ENCODE measurements at regions not wholly inside any gene's neighbourhood (a gene's known extent, or its start where the extent isn't known, plus 50 kb on each side); places are given as distances from the start of the nearest gene placed in this dataset.

DNA sequence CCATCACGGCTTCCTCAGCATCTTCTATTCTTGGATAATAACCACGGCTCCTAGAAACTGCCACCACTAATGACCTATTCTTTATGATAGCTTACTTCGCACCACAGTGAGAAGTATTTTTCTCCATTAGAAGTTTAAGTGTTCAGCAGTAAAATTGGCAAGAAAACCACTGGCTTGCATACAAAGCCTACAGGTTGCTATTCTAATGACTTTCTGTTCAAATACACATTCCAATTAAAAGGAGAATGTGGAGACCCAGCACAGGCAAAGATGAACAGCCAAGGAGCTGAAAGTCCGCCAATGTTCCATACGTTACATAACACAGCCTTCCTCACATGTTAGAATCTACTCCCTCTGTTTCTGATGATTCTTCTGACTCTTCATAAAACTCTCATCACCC, 875.0 kb upstream of the PRKX start:
- TF ChIP-seq, protein P1, sequence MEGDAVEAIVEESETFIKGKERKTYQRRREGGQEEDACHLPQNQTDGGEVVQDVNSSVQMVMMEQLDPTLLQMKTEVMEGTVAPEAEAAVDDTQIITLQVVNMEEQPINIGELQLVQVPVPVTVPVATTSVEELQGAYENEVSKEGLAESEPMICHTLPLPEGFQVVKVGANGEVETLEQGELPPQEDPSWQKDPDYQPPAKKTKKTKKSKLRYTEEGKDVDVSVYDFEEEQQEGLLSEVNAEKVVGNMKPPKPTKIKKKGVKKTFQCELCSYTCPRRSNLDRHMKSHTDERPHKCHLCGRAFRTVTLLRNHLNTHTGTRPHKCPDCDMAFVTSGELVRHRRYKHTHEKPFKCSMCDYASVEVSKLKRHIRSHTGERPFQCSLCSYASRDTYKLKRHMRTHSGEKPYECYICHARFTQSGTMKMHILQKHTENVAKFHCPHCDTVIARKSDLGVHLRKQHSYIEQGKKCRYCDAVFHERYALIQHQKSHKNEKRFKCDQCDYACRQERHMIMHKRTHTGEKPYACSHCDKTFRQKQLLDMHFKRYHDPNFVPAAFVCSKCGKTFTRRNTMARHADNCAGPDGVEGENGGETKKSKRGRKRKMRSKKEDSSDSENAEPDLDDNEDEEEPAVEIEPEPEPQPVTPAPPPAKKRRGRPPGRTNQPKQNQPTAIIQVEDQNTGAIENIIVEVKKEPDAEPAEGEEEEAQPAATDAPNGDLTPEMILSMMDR (IDR thresholded peaks at IDR 0.05), result no peak
- no peak for TF ChIP-seq POLR2A (IDR thresholded peaks at IDR 0.05)

Measured in lower leg skin (tissue), 3 donors.